GM21515 (cell line): ENCODE measurements at regions not wholly inside any gene's neighbourhood (a gene's known extent, or its start where the extent isn't known, plus 50 kb on each side); places are given as distances from the start of the nearest gene placed in this dataset.

Source experiments
- ATAC-seq: cut with Tn5 transposase; IDR thresholded peaks from one replicate; pipeline ENCODE4 v1.9.1; 2021; ENCODE audit not compliant: unreplicated experiment

- ATAC-seq: no peak
Measured at GRCh38 chr5:4053136-4053535, 457.5 kb downstream of the IRX1 start.

GRCh38 chr5:4054092-4054491 is 458.5 kb downstream of the IRX1 start:
- no peak for ATAC-seq

- ATAC-seq: no peak
Measured at GRCh38 chr5:4058899-4059298, 463.3 kb downstream of the IRX1 start.

DNA sequence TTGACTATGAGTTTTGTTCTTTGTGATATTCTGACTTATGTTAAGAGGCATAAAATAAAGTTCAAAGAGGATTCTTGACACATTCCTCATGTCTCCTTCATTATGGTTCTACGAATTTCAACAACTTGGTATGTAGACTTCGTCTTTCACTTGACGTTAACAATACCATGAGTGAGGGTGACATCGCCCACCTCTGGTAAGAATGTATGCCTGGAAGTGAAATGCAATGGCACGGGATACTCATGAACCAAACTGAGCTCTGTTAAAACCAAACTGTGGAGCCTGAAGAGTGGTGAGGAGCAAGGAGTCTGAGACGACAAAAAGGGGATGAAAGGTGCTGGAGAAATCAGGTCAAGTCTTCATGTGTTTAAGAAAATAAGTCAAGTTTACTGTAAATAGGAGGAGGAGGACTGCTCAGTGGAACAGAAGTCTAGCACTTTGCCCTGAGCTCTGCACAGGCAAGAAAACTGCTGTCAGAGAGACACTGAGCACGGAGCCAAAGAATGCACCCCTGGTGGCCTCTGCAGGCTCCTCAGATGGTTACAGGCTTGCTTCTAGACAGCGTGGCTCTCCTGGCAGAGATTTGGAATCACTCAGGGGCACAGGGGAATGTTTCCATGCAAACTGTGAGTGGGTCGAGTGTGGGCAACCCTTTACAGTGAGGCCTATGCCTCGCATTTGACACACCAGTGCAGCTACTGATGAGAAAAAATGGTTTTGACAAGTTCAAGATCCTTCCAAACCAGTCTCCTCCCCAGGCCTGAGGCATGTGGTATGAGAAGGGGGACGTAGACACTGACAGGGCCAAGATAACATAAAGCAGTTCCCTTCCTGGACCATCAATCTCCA is 470.1 kb downstream of the IRX1 start:
- ATAC-seq: no peak

DNA sequence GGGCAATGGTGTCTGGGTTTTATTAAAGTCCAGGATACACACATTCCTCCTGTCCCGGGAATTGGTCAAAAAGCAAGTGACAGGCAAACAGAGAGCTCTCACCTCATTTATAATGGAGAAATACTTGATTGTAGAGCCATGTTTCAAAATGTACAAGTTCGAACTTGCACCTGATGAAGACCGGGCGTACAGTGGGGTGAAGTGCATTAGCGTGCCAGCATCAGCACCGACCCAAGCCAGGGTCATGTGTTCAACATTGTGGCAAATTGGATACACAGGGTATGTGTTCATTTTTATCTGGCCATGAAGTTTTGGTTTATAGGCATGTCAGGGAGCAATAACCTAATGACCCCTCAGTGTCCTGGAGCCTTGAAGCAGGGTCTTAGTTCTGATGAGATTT is 472.5 kb downstream of the IRX1 start:
- no peak for ATAC-seq

DNA sequence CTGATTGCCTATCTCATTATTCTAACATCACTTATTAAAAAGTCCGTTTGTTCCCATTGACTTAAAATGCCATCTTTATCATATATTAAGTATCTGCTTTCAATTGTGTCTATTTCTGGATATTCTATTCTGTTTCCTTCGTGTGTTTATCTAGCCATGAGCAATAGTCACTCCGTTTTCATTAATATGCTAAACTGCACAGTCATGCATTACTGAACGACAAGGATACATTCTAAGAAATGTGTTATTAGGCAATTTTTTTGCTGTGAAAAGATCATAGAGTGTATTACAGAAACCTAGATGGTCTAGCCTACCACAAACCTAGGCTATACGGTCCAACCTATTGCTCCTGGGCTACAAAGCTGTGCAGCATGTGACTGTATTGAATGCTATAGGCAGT is 482.9 kb downstream of the IRX1 start:
- no peak for ATAC-seq

DNA sequence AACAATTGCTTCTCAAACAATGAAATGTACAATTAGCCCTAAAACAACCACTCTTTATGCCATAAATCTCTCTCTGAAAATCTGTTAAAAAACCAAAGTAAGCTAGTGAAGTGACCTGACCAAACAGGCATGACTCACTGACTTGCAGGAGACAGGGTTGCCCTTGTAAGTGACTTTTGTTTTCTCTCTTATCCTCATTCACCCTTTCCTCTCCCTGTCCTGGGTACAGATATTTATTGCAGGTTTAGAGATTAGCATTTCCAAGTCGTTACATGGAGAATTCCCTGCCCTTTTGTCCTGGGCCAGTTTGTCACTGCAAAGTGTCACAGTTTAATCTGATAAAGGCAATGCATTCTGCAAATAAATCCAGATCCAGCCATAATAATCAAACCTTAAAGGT is 484.2 kb downstream of the IRX1 start:
- no peak for ATAC-seq

DNA sequence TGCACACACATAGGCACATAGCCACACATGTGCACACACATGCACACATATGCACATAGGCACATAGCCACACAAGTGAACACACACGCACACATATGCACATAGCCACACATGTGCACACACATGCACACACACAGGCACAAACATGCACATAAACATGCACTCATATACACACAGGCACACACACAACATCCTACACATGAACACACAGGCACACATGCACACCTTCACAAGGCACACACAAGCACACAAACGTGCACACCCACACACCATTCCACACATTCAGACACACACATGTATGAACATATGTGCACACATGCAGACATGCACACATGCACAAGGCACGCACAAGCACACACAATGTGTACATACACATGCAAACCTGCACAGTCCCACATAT is 484.7 kb downstream of the IRX1 start:
- ATAC-seq: no peak

GRCh38 chr5:4081059-4081458 is 485.4 kb downstream of the IRX1 start:
- no peak for ATAC-seq

- no peak for ATAC-seq
Measured at GRCh38 chr5:4081466-4081865, 485.8 kb downstream of the IRX1 start.

GRCh38 chr5:4082966-4083564 is 487.4 kb downstream of the IRX1 start:
- no peak for ATAC-seq

DNA sequence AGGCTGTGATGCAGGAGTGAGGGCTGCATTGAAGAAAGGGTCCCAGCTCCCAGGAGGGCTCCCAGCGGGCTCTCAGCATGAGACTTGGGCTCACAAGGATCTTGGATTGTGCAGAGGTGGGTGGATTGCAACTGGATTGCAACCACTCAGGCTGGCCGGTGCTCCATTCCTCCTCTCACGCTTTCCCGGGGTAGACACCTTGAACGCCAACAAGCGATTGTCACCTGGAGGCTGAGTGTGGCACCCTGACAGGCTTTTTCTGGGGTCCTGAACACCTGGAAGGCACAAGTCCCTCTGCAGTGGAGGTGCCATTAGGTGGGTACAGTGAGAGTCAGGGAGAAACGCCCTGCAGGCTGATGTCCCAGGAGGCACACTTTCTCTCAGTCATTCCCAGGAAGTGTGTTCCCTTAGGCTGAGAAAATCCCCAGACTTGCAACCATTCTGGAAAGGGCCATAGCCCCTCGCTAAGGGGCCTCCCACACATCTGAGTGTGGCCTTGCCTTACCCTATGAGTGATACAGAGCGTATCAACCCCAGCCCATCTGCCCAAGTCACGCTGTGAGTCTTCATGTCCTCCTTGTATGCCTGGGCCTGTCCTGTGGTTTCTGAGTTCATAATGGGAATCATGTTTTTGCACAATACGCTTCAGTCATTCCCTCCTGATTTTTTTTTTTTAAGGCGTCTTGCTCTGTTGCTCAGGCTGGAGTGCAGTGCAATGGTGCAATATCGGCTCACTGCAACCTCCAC is 488.1 kb downstream of the IRX1 start:
- no peak for ATAC-seq

DNA sequence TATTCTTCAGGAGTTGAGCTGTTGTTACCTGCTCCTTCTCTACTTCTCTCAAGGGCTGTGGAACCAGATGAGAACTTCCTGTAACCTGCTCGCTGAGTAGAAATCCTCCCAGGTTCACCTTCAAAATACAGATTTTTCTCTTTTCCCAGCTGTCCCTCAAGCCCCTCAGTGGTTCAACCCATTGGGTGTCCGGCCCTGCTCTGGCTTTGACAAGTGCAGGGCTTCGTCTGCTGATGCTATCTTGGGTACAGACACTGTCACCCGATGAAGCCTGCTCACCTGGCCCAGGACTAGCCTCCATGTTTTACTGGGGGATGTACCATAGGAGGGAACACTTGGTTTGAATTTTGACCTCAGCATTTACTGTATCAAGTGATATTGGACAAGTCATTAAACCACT is 490.4 kb downstream of the IRX1 start:
- ATAC-seq: no peak

GRCh38 chr5:4087110-4087509 is 491.5 kb downstream of the IRX1 start:
- no peak for ATAC-seq

GRCh38 chr5:4089087-4089486 is 493.5 kb downstream of the IRX1 start:
- ATAC-seq: no peak

DNA sequence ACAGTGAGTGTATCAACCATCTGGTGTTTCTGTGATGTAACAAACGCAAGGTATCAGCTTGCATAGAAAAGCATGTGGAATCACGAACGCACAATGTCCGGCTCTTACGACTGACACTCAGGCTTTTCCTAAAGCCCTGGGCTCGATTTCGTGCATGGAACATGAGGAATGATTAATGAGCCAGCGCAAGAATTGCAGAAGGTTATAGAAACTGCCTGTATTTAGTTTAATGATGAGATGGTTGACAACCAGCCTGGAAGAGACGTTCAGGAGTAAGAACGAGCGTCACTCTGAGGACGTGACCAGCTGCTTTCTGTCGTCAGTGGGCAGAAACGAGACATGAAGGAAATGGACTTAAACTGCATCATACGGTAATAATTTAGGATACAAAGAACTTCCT is 497.6 kb downstream of the IRX1 start:
- ATAC-seq: no peak

DNA sequence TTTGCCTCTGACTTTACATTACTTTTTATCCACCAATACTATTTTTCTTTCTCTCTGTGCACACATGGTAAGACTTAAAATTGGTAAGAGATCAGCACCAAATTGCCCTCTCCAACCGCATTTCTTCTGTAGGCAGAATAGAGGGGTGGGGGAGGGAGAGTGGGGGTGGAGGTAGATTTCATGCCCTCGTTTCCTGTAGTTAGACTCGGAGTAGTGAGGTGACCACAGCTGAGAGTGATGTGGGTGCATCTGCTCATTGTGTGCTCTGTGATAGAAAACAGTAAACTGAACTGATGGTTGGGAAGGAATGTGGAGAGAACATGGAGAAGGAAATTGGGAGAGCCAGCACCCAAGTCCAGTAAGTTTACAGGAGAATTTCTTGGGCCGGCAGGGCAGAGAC is 498.3 kb downstream of the IRX1 start:
- no peak for ATAC-seq

GRCh38 chr5:4095918-4096630 is 500.4 kb downstream of the IRX1 start:
- no peak for ATAC-seq

GRCh38 chr5:4097199-4097598 is 501.6 kb downstream of the IRX1 start:
- ATAC-seq: no peak

GRCh38 chr5:4098226-4098625 is 502.6 kb downstream of the IRX1 start:
- ATAC-seq: no peak

DNA sequence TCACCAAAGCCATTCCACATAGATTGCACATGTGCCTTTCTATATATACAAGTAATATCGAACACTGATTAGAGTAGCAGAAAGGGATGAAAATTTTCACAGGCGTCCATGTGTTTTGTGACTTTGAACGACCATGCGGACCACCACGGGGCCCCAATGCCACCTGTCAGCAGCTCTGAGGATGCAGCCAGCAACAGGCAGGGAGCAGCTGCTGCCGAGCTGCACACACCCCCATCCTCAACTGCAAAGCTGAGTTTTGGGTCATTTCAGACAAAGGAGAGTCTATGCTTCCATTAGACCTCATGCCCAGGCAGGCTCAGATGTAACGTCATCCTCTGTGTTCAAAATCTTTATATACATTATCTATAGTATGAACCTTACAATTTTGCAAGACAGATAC is 503.8 kb downstream of the IRX1 start:
- ATAC-seq: no peak
